D721Med (cell line): ENCODE measurements at regions not wholly inside any gene's neighbourhood (a gene's known extent, or its start where the extent isn't known, plus 50 kb on each side); places are given as distances from the start of the nearest gene placed in this dataset.

Source experiments
- DNase-seq: peaks from one replicate; pipeline ENCODE4 v3.0.0; 2011; ENCODE audit warnings: low spot score; ENCODE audit not compliant: insufficient read length
- FAIRE-seq: peaks from 2 replicates; lab custom pipeline; 2011; peaks lifted over from hg19 to GRCh38; lab: Jason Lieb, UNC
- TF ChIP-seq, protein P1 (sequence below): IDR thresholded peaks from 2 replicates; pipeline ENCODE4 v1.5.1; 2012; ENCODE audit warnings: mild to moderate bottlenecking, control low read depth; ENCODE audit not compliant: insufficient read depth; ENCODE audit errors: missing control alignments

DNA sequence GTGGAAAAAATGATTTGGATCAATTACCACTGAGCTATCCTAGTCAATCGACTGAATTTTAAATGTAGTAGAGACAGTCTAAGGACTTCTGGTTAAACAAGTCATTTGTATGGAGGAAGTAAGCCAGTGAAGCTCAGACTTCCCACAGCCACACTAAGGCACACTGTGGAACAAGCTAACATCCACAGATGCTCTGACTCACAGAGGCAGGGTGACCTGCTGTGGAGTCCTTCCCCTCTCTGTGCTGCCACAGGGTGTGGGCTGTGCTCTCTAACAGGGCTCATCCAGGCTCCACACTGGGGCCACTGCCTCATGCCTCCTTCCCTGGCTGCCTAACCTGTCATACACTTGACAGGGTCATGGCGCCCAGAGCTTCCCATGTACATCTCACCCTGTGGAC, 351.0 kb downstream of the GALR1 start:
- no peak for DNase-seq
- TF ChIP-seq, protein P1, sequence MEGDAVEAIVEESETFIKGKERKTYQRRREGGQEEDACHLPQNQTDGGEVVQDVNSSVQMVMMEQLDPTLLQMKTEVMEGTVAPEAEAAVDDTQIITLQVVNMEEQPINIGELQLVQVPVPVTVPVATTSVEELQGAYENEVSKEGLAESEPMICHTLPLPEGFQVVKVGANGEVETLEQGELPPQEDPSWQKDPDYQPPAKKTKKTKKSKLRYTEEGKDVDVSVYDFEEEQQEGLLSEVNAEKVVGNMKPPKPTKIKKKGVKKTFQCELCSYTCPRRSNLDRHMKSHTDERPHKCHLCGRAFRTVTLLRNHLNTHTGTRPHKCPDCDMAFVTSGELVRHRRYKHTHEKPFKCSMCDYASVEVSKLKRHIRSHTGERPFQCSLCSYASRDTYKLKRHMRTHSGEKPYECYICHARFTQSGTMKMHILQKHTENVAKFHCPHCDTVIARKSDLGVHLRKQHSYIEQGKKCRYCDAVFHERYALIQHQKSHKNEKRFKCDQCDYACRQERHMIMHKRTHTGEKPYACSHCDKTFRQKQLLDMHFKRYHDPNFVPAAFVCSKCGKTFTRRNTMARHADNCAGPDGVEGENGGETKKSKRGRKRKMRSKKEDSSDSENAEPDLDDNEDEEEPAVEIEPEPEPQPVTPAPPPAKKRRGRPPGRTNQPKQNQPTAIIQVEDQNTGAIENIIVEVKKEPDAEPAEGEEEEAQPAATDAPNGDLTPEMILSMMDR: no peak
- no peak for FAIRE-seq

DNA sequence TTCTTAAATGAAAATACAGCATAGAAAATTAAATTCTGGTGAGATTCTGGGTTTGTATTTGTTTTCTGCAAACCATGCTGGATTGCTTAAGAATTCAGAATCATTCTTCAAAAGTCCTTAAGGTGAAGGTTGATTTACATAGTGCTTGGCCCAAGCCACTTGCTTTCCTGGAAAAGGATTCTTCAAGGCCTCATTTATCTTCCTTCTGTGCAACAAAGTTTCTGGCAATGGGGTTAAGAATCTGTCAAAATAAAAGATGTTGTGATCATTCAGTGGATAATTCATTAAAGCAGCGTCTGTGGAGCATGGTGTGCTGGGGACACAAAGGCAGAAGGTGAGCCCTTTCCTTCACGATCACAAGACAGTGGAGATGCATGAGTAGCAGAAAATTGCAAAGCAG, 351.9 kb downstream of the GALR1 start:
- TF ChIP-seq, protein P1: no peak
- DNase-seq (no peak), FAIRE-seq (peak; percentile 83)

DNA sequence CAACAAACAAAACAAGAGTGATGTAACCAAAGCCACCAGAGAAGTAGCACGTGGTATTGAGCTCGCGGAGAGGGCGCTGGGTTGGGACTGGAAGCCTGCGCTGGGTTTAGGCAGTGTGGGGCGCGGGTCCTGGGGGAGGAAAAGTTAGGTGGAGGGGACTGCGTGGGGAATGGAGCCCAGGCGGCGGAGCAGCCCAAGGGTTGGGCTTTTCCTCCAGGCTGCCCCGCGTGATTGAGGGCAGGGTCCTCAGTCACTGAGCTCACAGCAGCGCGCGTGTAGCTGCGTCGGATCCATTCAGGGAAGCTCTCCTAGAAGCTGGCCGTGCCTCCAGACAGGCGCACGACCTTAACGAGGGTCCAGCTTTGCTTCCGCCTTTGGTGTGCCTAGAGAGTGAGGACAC, 357.4 kb downstream of the GALR1 start:
- TF ChIP-seq, protein P1: no peak
- no peak for DNase-seq
- FAIRE-seq: no peak

- TF ChIP-seq, protein P1: no peak
- DNase-seq: no peak
- no peak for FAIRE-seq
These were observed 359.2 kb downstream of the GALR1 start for GRCh38 chr18:77608807-77609206.

DNA sequence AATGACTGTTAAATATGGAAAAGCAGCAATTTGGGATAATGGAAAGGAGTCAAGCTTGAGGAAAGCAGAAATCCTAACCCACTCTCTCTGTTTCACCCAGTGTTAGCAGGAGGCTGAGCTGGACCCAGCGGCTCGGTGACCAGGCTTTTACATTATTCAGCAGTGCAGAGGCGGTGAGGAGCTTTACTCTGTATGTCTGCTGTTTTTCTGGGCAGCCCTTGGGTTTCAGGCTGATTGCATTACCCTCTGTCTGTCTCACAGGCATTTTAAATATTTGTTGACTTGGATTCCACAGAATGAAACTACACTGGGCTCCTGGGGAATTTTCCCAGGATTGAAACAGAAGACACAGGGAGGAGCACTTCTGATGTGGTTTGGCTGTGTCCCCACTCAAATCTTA, 368.0 kb downstream of the GALR1 start:
- DNase-seq (no peak), FAIRE-seq (no peak)
- TF ChIP-seq, protein P1: no peak

- TF ChIP-seq, protein P1: no peak
- FAIRE-seq (no peak), DNase-seq (no peak)
These were observed 369.9 kb downstream of the GALR1 start for GRCh38 chr18:77619525-77619924.

DNA sequence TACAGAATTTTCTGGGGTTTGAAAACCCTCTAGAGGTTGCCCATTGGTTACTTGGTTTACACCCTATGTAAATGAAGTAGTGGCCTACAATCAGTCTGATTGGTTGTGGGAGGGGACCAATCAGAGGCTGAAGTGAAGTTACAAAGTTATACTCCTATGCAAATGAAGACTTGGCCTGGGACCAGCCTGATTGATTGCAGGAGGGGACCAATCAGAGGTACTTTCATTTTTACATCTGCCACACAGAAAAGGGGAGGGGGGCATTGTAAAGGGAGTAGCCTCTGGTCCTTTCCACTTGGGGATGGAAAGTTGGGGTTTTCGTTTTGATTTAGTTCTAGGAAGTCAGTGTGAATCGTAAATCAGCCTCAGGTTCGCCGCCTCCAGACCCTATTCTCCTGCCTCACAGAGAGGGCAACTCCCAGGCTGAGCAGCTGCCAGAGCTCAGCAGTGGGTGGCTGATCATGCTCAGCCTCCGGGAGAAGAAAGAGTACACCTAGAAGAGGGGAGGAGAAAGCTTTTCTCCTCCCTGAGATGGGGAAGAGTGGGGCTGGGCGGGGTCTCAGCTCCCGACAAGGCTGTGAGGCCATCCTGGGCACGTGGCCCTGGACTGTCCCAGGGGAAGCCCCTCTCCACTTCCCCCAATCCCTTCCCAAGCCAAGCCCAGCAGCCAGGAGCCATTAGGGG, 372.5 kb downstream of the GALR1 start:
- no peak for FAIRE-seq
- TF ChIP-seq, protein P1: no peak
- no peak for DNase-seq
